ENCODE measurements at regions not wholly inside any gene's neighbourhood (a gene's known extent, or its start where the extent isn't known, plus 50 kb on each side); places are given as distances from the start of the nearest gene placed in this dataset.
"Not testable (repeated sequence)": the region's sequence is repeated elsewhere in the genome, so short reads cannot be mapped to it uniquely, and the experiment has no call there.

DNA sequence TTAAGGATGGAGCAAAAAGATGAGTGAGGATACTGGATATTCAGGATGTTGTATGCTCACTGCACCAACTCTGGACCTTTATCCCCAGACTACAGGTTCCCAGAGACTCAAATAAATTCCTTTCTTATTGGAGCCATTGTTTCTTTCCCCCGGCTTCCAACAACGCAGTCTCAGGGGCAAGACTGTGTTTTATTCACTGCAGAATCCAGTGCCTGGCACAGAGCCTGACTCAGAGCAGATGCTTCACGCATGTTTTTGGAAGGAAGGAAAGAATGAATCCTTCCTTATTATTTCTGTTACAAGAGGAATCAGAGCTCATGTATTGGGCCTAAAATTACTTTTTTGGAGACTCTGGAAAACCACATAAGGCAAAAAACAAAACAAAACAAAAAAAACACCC lies 96.0 kb upstream of the VGLL4 start:
- DNase-seq = no peak

DNA sequence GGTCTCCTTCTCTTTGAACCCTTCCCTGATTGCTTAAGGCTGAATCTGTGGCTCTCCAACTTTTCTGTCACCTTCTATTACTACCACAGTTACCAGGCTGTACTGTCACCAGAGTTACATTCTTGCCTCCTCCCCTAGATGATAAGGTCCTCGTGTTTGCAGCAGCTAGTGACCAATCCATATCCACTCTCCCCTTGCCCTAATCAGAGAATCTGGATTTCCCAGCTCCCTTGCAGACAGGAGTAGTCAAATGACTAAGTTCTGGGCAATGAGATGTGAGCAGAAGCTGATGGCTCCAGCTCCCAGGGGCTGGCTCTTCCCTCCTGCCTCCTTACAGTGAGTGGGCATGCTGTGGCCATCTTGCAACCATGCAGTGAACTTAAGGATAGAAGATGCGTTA lies 95.4 kb upstream of the VGLL4 start:
- DNase-seq = no peak

DNA sequence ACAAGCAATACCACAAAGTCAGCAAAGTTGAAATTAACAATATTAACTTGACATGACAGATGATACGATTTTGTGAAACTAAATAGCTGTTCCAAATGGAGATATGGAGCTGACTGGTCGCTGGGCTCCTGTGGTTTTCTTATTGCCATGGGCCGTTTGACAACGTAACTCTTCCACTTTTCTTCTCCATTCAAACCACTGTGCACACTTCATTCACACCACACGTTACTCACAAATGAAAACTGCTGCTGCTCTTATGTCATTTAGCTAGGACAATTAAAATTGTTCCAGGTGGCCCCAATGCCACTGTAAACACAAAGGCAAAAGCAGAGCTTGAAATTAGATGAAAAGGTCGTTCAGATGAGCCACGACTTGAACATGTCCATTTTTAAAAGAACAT lies 94.0 kb upstream of the VGLL4 start:
- DNase-seq = no peak

DNA sequence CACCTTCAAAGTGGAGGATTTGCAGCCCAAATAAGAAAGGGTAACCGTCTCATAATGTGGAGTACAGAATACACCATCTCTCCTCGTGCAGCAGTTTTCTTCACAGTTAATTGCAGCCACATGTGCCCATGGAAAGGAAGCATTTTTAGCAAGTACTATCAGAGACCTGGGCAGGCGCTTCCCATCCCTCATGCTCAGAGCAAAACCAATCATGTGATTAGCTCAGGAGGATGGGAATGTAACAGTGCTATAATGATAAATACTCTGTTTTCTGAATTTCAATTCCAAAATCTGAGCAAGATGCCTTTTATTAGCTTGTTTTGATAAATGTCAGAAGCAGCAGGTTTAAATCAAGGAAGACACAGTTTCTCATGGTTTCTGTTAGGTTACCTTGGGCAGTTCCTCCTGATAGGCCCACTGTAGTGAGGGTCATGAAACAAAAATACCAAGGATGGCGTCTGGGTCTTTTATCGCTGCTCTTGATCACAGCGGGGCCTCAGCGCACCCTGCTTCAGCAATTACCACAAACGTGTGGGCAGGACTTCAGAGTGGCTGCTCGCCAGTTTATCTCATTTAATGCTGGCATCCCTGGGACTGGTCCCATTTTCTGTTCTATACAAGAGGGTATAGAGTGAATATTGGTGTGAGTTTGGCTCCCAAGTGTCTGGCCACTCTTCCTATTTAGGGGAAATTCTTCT lies 92.6 kb upstream of the VGLL4 start:
- no peak for DNase-seq

DNA sequence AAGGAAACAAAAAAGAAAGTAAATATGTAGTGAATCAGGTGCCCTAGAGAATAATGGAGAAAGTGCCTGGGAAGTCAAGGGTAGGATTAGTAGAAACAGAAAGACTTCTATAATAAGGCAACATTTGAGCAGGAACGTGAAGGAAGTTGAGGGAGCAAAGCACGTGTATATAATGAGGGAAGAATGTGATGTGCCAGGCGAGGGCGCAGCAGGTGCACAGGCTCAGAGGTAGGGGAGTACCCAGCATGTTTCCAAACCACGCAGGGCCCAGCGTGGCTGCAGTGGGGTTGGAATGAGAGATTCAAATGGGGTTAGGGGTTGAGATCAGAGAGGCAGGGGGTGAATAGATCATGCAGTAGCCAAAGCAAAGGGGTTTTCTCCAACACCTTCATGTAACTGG lies 91.9 kb upstream of the VGLL4 start:
- DNase-seq = peak; percentile 21

DNA sequence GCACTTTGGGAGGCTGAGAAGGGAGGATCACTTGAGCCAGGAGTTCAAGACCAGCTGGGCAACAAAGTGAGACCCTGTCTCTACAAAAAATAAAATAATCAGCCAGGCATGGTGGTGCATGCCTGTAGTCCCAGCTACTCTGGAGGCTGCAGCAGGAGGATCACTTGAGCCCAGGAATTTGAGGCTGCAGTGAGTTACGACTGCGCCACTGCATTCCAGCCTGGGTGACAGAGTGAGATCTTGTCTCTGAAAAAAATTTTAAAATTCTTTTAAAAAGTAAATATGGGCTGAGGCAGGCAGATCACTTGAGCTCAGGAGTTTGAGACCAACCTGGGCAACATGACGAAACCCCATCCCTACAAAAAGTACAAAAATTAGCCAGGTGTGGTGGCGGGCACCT lies 91.4 kb upstream of the VGLL4 start:
- not testable (repeated sequence) for DNase-seq

DNA sequence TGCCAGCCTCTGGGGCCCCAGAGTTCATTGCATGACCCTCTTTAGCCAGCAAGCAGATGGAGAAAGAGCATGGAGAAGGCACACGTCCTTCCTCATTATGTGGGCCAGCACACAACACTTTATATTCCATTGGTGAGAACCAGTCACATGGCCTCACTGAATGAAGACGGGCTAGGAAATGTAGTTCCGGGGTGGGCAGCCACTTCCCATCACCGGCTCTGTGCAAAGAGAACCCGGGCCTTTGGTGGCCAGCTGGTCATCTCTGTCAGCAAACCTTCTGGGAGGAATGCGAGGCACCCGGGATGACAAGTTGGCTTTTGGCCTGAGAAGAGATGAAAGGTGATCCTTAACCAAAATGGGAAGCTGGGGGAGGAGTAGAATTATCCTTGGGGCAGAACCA lies 90.2 kb upstream of the VGLL4 start:
- no peak for DNase-seq

DNA sequence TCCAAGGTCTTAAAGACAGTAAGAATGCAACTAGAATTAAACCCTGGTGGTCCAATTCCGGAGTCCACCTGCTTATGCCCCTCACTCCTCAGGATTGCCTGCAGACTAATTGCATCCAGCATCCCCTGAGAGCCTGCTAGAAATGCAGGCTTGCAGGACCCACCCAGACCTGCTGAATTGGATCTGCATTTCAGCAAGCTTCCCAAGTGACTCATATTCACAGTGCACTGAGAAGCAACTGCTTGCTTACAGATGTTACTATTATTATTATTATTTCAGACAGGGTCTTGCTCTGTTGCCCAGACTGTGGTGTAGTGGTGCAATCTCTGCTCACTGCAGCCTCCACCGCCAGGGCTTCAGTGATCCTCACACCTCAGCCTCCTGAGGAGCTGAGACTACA lies 83.5 kb upstream of the VGLL4 start:
- no peak for DNase-seq

DNA sequence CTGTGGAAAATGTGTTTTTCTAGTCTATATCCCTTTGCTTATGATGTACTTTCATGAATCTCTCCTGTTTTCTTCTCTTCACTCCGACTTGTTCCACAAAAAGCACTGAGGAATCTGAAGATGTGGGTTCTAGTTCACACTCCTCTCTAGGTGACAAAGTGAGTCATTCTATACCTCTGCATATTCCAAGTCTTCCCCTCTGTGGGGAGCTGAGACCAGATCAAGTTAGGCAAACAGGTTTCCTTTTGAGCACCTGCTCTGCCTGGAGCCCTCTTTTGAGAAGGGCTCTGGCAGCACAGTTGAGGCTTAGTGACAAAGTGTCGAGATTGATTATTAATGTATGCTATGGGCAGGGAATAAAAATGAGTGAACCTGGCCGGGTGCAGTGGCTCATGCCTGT lies 82.4 kb upstream of the VGLL4 start:
- DNase-seq = no peak

DNA sequence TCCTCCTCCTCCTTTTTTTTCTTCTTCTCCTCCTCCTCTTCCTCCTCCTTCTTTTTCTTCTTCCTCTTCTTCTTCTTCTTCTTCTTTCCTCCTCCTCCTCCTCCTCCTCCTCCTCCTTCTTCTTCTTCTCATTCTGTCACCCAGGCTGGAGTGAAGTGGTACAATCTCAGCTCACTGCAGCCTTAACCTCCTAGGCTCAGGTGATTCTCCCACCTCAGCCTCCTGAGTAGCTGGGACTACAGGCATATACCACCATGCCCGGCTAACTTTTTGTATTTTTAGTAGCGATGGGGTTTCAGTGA lies 81.6 kb upstream of the VGLL4 start:
- DNase-seq = not testable (repeated sequence)

DNA sequence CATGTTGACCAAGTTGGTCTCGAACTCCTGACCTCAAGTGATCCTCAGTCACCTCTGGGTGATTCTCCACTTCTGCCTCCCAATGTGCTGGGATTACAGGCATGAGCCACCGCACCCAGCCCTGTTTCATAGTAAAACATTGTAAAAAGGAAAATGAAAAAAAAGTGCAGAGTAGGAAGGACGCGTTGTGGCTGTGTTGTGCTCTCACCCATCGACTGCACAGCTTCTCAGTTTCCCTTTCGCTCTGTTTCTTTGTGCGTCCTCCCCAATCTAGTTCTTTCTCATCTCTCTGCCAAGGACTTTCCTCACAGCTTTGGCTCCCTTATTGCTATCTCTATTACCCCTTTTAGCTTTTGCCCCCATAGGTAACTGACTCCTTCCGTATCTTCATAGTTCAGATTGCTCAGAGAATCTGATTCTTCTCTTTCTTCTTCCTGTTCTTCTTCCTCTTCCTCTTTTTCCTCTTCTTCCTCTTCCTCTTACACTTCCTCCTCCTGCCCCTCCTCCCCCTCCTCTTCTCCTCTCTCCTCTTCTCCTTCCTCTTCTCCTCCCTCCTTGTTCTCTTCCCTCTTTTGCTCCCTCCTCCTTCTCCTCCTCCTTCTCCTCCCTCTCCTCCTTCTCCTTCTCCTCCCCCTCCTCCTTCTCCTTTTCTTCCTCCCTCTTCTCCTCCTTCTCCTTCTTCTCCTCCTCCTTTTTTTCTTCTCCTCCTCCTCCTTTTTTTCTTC lies 81.1 kb upstream of the VGLL4 start:
- no peak for DNase-seq

DNA sequence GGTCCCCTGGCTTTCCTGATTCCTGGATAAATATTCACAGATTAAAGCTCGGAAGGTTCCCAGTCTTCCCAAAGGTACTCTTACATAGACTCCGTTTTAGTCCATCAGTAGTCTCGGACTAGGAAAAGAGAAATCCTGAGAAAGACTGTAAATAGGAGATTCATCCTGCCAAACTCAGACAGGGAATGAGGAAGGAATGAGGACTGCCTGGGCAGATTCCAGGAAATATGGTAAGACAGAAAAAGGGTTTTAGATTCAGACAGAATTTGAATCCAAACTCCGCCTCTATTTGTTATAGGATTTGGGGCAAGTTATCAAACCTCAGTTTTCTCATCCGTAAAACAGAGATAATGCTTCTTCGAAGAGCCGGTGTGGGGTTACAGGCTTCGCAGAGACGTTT lies 77.8 kb upstream of the VGLL4 start:
- no peak for DNase-seq

DNA sequence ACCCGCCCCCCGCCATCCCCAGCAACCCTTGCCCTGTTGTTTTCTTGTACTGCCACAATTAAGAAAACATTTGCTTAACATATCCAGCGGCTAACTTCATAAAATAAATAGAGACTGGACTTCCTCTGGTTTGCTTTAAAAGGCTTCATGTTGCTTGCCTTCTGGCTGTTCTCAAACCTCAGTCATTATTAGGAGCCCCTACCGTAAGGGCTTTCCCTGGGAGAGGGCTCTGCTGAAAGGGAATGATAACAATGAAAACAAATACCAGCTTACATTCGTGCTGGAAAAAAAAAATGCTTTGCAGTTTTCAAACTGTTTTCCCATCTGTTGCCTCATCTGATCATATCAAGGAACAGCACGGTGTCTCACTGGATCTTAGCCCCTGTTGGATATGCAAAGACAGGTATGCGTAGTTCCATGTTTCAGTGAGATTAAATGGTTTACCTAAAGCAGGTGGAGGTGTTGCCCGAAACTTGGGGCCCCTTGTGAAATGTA lies 77.2 kb upstream of the VGLL4 start:
- no peak for DNase-seq

DNA sequence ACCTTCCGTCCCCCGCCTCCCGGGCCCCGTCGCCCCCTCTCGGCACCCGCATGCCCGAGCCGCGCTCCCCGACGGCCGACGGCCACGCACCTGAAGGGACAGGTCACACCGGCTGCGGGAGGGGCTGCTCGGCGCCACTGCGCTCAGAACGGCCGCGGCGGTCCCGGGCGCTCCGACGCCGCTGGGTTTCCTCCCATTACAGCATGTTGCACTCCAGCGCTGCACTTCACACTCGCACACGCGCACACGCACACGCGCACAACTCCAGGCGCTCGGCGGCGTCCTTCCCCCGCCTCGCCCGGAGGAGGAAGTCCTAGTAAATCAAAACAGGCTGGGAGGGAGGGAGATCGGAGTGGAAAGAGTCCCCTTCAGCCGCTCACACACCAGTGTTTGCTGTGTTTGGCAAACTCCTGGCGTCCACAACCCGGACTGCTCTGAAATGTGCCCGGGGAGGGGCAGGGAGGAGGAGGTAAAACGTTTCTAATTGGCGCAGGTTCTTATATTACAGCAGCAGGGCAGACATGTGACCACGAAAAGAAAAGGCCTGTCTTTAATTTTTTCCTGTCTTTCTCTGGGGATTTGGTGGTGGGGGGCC lies 76.7 kb upstream of the VGLL4 start:
- DNase-seq = peak; percentile 91

DNA sequence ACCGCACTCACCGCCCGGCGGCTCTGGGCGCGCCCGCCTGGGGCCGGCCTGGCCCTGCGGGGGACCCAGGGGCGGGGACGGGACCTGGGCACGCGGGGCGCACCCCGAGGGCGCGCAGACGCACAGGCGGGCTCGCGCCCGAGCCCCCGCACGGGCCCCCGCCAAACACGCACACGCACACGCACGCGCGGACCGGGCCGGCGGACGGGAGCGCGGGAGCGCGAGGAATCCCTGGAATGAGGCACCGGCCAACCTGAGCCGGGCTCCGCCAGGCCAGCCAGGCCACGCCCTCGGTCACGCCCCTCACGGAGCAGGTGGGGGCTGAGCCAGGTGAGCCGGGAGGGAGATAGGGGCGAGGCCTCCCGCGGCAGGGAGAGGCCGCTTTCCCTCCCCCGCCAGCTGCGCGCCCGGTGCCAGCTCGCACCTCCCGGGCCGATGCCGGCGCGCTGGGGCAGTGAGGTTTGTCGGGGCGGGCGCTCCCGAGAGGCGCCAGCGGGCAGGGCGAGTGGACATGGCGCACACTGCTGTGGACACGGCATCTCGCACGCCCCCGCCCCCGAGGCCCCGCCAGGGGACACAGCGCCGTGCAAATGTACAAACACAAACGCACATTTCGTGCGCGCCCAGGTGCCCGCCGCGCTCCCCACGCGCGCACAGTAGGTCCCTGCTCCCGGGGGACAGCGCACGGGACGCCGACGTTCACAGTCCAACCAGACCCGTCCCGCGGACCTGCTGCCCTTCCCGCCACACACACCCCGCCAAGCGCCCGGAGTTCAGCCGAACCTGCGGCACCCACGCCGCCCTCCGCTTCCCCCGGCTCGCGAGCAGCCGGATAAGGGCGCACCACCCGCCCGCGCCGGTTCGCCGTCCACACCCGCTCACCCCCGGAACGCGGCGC lies 75.9 kb upstream of the VGLL4 start:
- DNase-seq = peak; percentile 92

DNA sequence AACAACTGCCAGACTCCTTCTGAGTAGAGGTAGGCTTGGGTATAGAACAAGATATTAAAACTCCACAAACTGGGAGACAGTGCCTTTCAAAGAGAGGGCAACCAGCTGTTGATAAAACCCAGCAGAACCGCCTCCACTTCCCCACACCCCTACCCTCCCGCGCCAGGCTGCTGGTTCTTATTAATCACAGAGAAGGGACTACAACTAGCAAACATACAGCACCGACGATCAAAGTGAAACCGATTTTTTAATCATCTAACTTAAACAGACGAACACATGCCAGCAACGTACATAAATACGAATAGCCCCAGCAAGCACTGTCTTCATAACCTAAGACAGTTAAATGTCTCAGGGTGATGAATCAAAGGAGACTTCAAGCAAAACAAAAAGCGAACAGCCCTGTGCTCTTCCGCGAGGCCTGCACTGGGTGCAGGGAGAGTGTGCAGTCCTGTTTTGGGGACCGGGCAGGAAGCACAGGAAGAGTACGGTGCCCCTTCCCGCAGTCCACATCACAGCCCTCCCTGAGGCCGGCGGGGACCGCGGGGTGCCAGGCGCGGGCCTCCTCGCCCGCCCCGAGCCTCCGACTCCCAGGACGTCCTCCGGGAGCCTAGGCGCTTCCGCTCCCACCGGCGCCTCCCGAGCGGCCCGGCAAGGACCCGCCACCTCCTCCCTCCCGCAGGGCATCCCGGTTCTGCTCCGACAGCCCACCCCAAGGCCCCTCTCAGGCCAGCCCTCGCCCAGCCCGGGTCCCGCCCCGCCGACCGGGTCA lies 75.1 kb upstream of the VGLL4 start:
- peak; percentile 30 for DNase-seq

DNA sequence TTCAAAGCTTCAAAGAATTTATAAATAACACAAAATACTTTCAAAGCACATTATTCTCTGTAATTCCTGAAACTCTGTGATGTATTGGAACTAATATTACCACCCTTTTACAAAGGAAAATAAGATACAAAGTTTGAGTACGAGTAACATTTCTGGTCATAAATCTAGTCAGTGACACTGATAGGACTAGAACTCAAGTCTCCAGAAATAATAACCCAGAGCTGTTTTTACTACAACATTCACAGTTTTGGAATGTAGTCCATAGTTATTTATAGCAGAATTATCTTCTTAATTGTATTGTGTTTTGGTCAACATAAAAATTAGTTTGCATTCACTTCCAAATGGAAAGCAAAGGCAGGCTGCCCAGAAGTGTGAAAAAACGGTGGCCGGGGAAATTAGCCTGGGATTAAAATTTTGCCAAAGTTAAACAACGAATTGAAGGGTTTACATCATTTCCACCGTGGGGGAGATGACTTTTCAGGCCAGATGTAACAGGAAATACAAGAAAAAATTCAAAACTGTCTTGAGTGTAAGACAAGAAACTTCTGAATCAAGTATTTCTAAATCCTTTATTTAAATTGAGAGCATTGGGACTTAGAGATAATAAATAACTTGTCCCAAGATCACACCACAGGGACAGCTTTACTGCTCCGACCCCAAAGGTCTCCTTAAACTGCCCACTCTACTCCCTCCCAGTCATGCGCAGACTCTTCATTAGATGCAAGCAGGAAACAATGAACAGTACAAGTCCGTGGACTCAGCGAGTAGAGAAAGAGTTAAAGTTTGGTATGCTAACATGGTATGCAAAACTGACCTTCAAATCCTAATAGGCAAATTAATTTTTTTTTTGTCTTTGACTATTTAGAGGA lies 74.3 kb upstream of the VGLL4 start:
- no peak for DNase-seq

DNA sequence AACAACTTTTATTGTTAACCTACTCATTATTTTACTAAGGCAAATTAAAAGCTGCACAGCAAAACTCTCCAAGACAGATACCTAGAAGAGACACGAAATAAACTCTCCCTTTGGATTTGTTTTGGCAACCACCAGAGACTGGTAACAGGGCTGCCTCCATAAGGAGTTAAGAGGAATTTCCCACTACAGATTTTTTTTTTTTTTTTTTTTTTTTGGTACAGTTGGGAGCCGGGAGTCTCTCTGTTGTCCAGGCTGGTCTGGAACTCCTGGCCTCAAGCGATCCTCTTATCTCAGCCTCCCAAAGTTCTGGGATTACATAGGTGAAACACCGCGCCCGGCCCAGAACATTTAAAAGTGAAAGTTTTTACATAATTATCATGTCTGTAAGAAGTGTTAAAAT lies 73.6 kb upstream of the VGLL4 start:
- no peak for DNase-seq

DNA sequence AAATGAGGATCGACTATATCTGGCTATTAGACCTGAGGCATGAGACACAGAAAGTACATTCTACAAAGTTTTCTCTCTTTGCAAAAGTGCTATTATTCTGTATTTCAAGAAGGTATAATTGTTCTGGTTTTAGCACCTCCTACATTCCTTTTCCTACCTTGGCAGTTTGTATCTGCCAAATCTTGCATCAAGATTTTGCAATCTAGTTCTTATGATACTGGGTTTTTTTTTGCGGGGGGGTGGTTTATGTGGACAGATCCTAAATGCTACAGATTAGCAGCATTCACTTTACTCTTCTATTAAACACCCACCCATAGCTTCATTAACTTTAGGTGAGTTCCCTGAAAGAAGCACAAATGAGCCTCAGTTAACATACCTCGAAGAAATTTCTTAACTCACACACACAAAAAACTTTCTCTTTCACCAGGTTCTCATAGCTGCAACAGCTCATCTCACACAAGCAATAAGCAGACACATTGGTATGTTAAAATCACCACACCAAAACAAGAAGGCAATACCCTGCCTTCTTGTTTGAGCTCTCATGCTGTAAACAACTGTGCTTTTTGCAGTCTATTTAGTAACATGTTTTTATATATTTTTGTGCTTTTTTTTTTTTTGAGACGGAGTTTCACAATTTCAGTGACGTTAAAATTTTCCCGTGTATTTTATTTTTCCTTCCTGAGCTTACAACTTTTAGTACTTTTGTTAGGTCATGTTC lies 73.0 kb upstream of the VGLL4 start:
- no peak for DNase-seq

DNA sequence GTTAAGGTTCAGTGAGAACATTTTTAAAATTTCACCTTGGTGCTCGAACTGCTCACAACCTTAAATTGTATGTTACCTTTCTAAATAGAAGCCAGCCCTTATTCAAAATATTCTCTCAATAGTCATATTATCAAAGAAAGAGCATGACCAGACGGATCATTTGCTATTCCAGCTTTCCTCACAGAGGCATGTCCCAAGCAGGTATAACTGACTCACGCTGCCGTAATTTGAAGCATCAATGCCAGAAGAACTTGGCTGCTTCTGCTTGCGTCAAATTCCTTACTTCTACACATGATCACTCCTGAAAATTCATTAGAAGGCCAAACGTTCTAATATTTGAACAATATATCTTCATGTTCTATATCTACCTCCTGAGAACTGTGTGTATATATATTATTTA lies 69.5 kb upstream of the VGLL4 start:
- DNase-seq = no peak

DNA sequence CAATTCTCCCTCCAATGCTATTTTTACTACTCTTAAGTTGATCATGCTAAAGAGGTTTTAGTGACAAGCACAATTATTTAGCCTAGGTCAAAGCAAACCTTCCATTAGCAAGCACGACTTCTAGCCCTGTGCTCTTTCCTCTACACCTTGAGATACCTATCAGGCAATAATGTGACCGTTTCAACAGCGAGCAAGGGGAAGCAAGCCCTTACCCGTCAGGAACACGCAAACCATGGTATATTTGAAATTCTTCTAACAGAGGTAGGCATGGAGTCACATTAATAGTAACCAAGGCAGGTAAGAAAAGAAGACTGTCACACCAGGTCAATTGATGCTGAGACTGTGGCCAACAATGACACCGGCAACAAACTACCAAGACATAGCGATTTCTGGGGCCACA lies 68.9 kb upstream of the VGLL4 start:
- DNase-seq = no peak
